Keratinocyte (primary cell): ENCODE measurements at regions not wholly inside any gene's neighbourhood (a gene's known extent, or its start where the extent isn't known, plus 50 kb on each side); places are given as distances from the start of the nearest gene placed in this dataset.

Source experiments
- DNase-seq: peaks from one replicate; pipeline ENCODE4 v3.0.0-alpha.2; 2011; ENCODE audit warnings: low read depth, missing footprints, low spot score
- FAIRE-seq: peaks from 2 replicates; lab custom pipeline; 2011; peaks lifted over from hg19 to GRCh38; lab: Jason Lieb, UNC
- H2AFZ ChIP-seq: 2 replicates; pipeline ENCODE4 v1.6.0; 2012; ENCODE audit warnings: low read length, control low read depth, inconsistent platforms; ENCODE audit not compliant: control insufficient read depth
- H3K27ac ChIP-seq: 2 replicates; pipeline ENCODE4 v1.5.1; 2011; ENCODE audit warnings: low read length; ENCODE audit not compliant: control insufficient read depth, insufficient read depth
- H3K27me3 ChIP-seq: 3 replicates; pipeline ENCODE4 v1.6.0; 2011; ENCODE audit warnings: low read length; ENCODE audit not compliant: control insufficient read depth, insufficient read depth; ENCODE audit errors: extremely low read depth
- H3K36me3 ChIP-seq, 2 experiments: 2 replicates in 1 of 2; 3 replicates in 1 of 2; pipeline ENCODE4 v1.5.1; 2011; ENCODE audit warnings: low read length in 2 of 2, mild to moderate bottlenecking in 1 of 2; ENCODE audit not compliant: control insufficient read depth in 2 of 2, insufficient read depth in 2 of 2; ENCODE audit errors: extremely low read depth in 1 of 2
- H3K4me1 ChIP-seq: 3 replicates; pipeline ENCODE4 v1.5.1; 2011; ENCODE audit warnings: low read length; ENCODE audit not compliant: control insufficient read depth, insufficient read depth; ENCODE audit errors: extremely low read depth
- H3K4me2 ChIP-seq: 3 replicates; pipeline ENCODE4 v1.6.0; 2011; ENCODE audit warnings: low read depth, low read length; ENCODE audit not compliant: control insufficient read depth, insufficient read depth; ENCODE audit errors: extremely low read depth
- H3K4me3 ChIP-seq, 3 experiments: fragments of 200-600 bp in 1 of 3; sonication (generic) in 1 of 3; 2 replicates in 2 of 3; 3 replicates in 1 of 3; pipeline ENCODE4 v1.5.1; 2011 to 2016; ENCODE audit warnings: low read length in 3 of 3, mild to moderate bottlenecking in 3 of 3, control low read depth in 2 of 3, inconsistent platforms in 1 of 3, low read depth in 1 of 3, mixed read lengths in 1 of 3, mixed run types in 1 of 3, moderate library complexity in 1 of 3; ENCODE audit not compliant: control insufficient read depth in 2 of 3, insufficient read depth in 2 of 3; ENCODE audit errors: extremely low read depth in 1 of 3
- H3K79me2 ChIP-seq: 2 replicates; pipeline ENCODE4 v1.6.0; 2012; ENCODE audit warnings: low read length; ENCODE audit not compliant: control insufficient read depth, insufficient read depth
- H3K9ac ChIP-seq: 3 replicates; pipeline ENCODE4 v1.6.0; 2011; ENCODE audit warnings: low read length; ENCODE audit not compliant: control insufficient read depth, insufficient read depth; ENCODE audit errors: extremely low read depth
- H3K9me1 ChIP-seq: 3 replicates; pipeline ENCODE4 v1.6.0; 2011; ENCODE audit warnings: low read length; ENCODE audit not compliant: control insufficient read depth, insufficient read depth; ENCODE audit errors: extremely low read depth
- H3K9me3 ChIP-seq: 2 replicates; pipeline ENCODE4 v1.5.1; 2012; ENCODE audit warnings: low read depth, low read length; ENCODE audit not compliant: control insufficient read depth
- H4K20me1 ChIP-seq: 3 replicates; pipeline ENCODE4 v1.6.0; 2011; ENCODE audit warnings: low read length; ENCODE audit not compliant: control insufficient read depth, insufficient read depth; ENCODE audit errors: extremely low read depth
- CTCF ChIP-seq, 3 experiments: IDR thresholded peaks in 1 of 3; conservative IDR thresholded peaks in 1 of 3; optimal IDR thresholded peaks in 1 of 3; 2 replicates in 2 of 3; 3 replicates in 1 of 3; pipeline versions ENCODE3 to v1.5.1; 2011; ENCODE audit warnings: low read length in 3 of 3, mild to moderate bottlenecking in 3 of 3, moderate library complexity in 2 of 3, control low read depth in 1 of 3, inconsistent platforms in 1 of 3; ENCODE audit not compliant: insufficient read depth in 2 of 3; ENCODE audit errors: extremely low read depth in 1 of 3
- EZH2 ChIP-seq: IDR thresholded peaks from one replicate; pipeline ENCODE4 v1.6.1; 2012; ENCODE audit warnings: inconsistent platforms, mild to moderate bottlenecking, low read length, moderate library complexity
- dilution Hi-C: fragments of 300-500 bp; cut with MboI; formaldehyde crosslinking; loops from one replicate; pipeline ENCODE4 v1.7.0; 2020; ENCODE audit warnings: low sequenced_read_pairs; ENCODE audit not compliant: extremely low pct_ligation_motif_present

- no peak overlapping the region for H3K27ac ChIP-seq
- H3K36me3 ChIP-seq: no peaks in the 10 kb centered on the region
- no peaks in the 10 kb centered on the region for H3K9me1 ChIP-seq
- H3K4me1 ChIP-seq: no peaks in the 10 kb centered on the region
- no peak overlapping the region for H2AFZ ChIP-seq
- H3K4me3 ChIP-seq: no peak overlapping the region
- DNase-seq (no peak), FAIRE-seq (no peak)
- dilution Hi-C loops: no loop called here
- TF ChIP-seq EZH2: no peak
- no peak for TF ChIP-seq CTCF (optimal IDR thresholded peaks at IDR 0.05 in 1 of 3, IDR thresholded peaks at IDR 0.05 in 1 of 3, conservative IDR thresholded peaks at IDR 0.05 in 1 of 3; ENCODE audit: extremely low read depth in 1 of 3, insufficient read depth in 2 of 3, low read length in 3 of 3)
- H3K79me2 ChIP-seq: no peaks in the 10 kb centered on the region
- H4K20me1 ChIP-seq: no peaks in the 10 kb centered on the region
- no peak overlapping the region for H3K9ac ChIP-seq
- no peaks in the 10 kb centered on the region for H3K27me3 ChIP-seq
- no peak overlapping the region for H3K4me2 ChIP-seq
- H3K9me3 ChIP-seq: no peaks in the 10 kb centered on the region
Observed at GRCh38 chr4:163611784-163612445, 117.4 kb downstream of the TMA16 start.

- H3K4me3 ChIP-seq: no peak overlapping the region
- no peak for DNase-seq
Observed at GRCh38 chr4:163612762-163613161, 118.3 kb downstream of the TMA16 start.

More at GRCh38 chr4:163612762-163613161, 118.3 kb downstream of the TMA16 start:
- dilution Hi-C loops: no loop called here
- no peak overlapping the region for H2AFZ ChIP-seq
- H3K27ac ChIP-seq: no peak overlapping the region
- H3K9me3 ChIP-seq: no peaks in the 10 kb centered on the region
- no peaks in the 10 kb centered on the region for H3K27me3 ChIP-seq
- no peaks in the 10 kb centered on the region for H3K79me2 ChIP-seq
- no peaks in the 10 kb centered on the region for H3K9me1 ChIP-seq
- no peak overlapping the region for H3K9ac ChIP-seq
- no peak for TF ChIP-seq EZH2
- TF ChIP-seq CTCF (optimal IDR thresholded peaks at IDR 0.05 in 1 of 3, IDR thresholded peaks at IDR 0.05 in 1 of 3, conservative IDR thresholded peaks at IDR 0.05 in 1 of 3; ENCODE audit: extremely low read depth in 1 of 3, insufficient read depth in 2 of 3, low read length in 3 of 3): no peak
- FAIRE-seq: no peak
- H3K4me1 ChIP-seq: no peaks in the 10 kb centered on the region
- no peak overlapping the region for H3K4me2 ChIP-seq
- H3K36me3 ChIP-seq: no peaks in the 10 kb centered on the region
- H4K20me1 ChIP-seq: no peaks in the 10 kb centered on the region
